ENCODE measurements at regions not wholly inside any gene's neighbourhood (a gene's known extent, or its start where the extent isn't known, plus 50 kb on each side); places are given as distances from the start of the nearest gene placed in this dataset.
A peak's percentile ranks its signal among the peaks of the same experiment; 100 is the strongest.

DNA sequence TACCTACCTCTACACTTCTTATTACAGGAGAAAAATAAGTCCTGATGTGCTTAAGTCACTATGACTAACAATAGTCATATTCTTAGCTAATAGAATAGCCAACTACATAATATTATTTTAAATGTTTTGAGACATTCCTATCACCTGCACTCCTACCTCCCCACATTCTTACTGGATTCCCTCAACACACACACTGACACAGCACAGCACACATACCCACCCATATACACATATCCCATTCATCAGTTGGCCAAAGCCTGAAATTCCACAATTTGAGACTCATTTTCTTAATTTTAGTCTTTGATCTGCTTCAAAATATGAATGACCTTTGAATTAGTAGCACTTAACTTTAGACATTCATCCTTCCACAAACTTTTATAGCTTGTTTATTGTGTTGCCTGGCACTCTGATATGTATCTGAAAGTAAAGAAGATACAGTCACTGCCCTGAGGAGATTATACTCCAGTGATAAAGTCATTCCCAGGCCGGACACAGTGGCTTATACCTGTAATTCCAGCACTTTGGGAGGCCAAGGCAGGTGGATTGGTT is 168.3 kb upstream of the RASA1 start:
- CTCF ChIA-PET, result interaction anchor here (0.8 to 1.8 kb wide), 4 partner anchors 12 to 293 kb away, joined by 3 to 5 read pairs (median 3); no protein-coding TSS in a partner anchor

DNA sequence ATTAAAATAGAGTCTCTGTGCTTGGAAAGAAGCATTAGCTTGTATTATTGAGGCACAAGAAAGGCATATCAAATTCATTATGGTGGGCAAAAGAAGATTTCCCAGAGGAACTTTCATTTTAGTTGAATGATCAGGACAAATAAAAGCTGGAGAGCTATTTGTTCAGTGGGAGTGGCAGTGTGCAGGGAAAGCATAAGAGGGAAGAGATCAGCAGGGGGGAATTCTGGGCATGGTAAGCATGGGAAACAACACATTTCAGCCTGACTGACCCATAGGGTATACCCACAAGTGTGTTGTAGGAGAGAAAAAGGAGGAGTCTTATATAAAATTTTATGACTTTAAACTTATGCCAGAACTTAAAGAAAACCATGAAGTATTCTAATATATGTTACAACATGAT is 167.7 kb upstream of the RASA1 start:
- Mint-ChIP-seq H3K27ac (no peak overlapping the region), H3K4me1 (ENCODE audit: low read depth) (peaks cover 35% of the 10 kb centered on the region), H3K36me3 (ENCODE audit: low read depth) (no peaks in the 10 kb centered on the region), H3K4me3 (no peak overlapping the region), H3K9me3 (no peaks in the 10 kb centered on the region), H3K27me3 (no peaks in the 10 kb centered on the region)
- TF ChIP-seq, protein P1, sequence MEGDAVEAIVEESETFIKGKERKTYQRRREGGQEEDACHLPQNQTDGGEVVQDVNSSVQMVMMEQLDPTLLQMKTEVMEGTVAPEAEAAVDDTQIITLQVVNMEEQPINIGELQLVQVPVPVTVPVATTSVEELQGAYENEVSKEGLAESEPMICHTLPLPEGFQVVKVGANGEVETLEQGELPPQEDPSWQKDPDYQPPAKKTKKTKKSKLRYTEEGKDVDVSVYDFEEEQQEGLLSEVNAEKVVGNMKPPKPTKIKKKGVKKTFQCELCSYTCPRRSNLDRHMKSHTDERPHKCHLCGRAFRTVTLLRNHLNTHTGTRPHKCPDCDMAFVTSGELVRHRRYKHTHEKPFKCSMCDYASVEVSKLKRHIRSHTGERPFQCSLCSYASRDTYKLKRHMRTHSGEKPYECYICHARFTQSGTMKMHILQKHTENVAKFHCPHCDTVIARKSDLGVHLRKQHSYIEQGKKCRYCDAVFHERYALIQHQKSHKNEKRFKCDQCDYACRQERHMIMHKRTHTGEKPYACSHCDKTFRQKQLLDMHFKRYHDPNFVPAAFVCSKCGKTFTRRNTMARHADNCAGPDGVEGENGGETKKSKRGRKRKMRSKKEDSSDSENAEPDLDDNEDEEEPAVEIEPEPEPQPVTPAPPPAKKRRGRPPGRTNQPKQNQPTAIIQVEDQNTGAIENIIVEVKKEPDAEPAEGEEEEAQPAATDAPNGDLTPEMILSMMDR (IDR thresholded peaks at IDR 0.05), result no peak
- no peak for DNase-seq
- ChIA-PET CTCF (interaction anchor here (0.8 to 1.4 kb wide), 3 partner anchors 21 to 292 kb away, joined by 3 read pairs; no protein-coding TSS in a partner anchor), POLR2A (interaction anchor here (1.3 kb wide), 1 partner anchor 14 kb away, joined by 3 read pairs; no protein-coding TSS in a partner anchor)
- ATAC-seq, result no peak
- intact Hi-C loops (cut with micrococcal nuclease), result no loop called here

More for the DNA sequence above, 168.3 kb upstream of the RASA1 start:
- Mint-ChIP-seq H3K27ac (no peak overlapping the region), H3K27me3 (no peaks in the 10 kb centered on the region), H3K4me1 (ENCODE audit: low read depth) (peaks cover 39% of the 10 kb centered on the region), H3K9me3 (no peaks in the 10 kb centered on the region), H3K36me3 (ENCODE audit: low read depth) (no peaks in the 10 kb centered on the region), H3K4me3 (no peak overlapping the region)
- POLR2A ChIA-PET, result interaction anchor here (1.3 kb wide), 1 partner anchor 15 kb away, joined by 3 read pairs; no protein-coding TSS in a partner anchor
- ATAC-seq (no peak), DNase-seq (no peak)
- intact Hi-C loops (cut with micrococcal nuclease), result no loop called here
- TF ChIP-seq, protein P1 (IDR thresholded peaks at IDR 0.05), result no peak

DNA sequence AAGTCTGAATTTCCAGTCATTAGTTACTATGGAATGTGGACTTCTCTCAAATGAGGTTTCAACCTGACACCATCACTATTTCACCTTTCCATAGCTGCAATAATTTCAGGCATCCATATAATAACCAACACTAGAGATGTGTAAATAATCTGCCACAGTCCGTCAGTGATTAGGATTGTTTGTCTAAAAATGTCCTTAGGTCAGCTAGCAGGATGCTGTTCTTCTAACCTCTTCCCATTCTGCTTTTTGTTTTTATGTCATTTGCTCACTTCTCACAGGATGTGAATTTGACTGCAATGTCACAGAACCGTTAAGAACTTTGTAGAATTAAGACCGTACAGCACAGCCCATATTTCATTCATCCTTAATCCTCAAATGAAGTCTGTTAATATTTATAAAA is 166.4 kb upstream of the RASA1 start:
- TF ChIP-seq, protein P1 (IDR thresholded peaks at IDR 0.05), result no peak
- ChIA-PET CTCF (no interaction called here), POLR2A (no interaction called here)
- Mint-ChIP-seq H3K36me3 (ENCODE audit: low read depth) (no peaks in the 10 kb centered on the region), H3K9me3 (peaks cover 3% of the 10 kb centered on the region), H3K4me3 (no peak overlapping the region), H3K4me1 (ENCODE audit: low read depth) (peaks cover 33% of the 10 kb centered on the region), H3K27me3 (no peaks in the 10 kb centered on the region), H3K27ac (no peak overlapping the region)
- intact Hi-C loops (cut with micrococcal nuclease), result no loop called here
- ATAC-seq, result no peak
- DNase-seq, result no peak

DNA sequence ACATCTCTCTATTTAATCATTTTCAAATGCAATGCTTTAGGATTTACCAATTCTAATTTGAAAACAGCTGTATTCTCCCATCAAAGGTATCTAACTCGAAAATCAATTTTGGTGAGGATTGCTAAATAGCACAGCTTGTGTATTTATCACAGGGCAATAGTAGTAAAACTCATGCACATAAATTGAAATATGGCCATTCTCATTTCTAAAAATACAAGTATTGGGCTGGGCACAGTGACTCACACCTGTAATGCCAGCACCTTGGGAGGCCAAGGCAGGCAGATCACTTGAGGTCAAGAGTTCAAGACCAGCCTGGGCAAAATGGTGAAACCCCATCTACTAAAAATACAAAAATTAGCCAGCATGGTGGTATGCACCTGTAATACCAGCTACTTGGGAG is 164.8 kb upstream of the RASA1 start:
- intact Hi-C loops (cut with micrococcal nuclease), result no loop called here
- POLR2A ChIA-PET, result no interaction called here
- peaks cover 3% of the 10 kb centered on the region for H3K9me3 Mint-ChIP-seq
- H3K27me3 Mint-ChIP-seq, result no peaks in the 10 kb centered on the region
- DNase-seq (no peak), ATAC-seq (no peak)
- no peak overlapping the region for H3K4me3 Mint-ChIP-seq
- H3K27ac Mint-ChIP-seq, result no peak overlapping the region
- TF ChIP-seq, protein P1 (IDR thresholded peaks at IDR 0.05), result no peak
- CTCF ChIA-PET, result no interaction called here
- H3K4me1 Mint-ChIP-seq (ENCODE audit: low read depth), result peaks cover 29% of the 10 kb centered on the region
- no peaks in the 10 kb centered on the region for H3K36me3 Mint-ChIP-seq (ENCODE audit: low read depth)

DNA sequence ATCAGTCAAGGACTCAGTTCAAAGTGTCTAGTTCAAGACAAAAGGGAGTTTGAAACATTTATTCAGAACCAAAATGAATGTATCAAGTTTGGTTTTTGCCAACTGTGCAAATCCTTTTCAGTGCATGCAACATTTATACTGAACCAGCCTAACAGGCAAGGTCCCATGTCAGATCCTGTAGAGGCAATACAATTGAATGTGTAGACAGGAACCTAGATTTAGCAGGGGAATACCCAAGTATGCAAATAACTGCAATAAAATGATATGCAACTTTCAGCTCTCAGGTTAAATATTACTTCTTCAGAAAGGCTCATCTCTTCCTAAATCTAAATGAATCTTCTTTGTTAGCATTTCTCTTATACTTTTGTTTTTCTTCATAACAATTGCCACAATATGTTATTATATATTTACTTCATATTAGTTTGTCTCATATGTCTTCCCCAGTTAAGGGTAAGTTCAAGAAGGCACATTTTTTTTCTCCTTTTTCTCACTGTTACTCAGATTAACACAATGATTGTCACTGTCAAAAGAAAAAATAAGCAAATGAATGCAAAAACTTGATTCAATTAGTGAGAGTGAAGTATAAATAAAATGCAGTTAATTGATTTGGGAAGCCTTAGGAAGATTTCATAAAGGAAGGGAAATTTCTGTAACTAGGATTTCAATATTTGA is 163.9 kb upstream of the RASA1 start:
- intact Hi-C loops (cut with micrococcal nuclease), result no loop called here
- Mint-ChIP-seq H3K4me1 (ENCODE audit: low read depth) (peaks cover 25% of the 10 kb centered on the region), H3K27me3 (no peaks in the 10 kb centered on the region), H3K9me3 (peaks cover 3% of the 10 kb centered on the region), H3K4me3 (no peak overlapping the region), H3K36me3 (ENCODE audit: low read depth) (no peaks in the 10 kb centered on the region), H3K27ac (no peak overlapping the region)
- CTCF ChIA-PET, result no interaction called here
- ATAC-seq (peak; percentile 94), DNase-seq (no peak)
- TF ChIP-seq, protein P1 (IDR thresholded peaks at IDR 0.05), result no peak
- POLR2A ChIA-PET, result no interaction called here
